Right lobe of liver (tissue), 6 donors: ENCODE measurements at regions not wholly inside any gene's neighbourhood (a gene's known extent, or its start where the extent isn't known, plus 50 kb on each side); places are given as distances from the start of the nearest gene placed in this dataset.

Source experiments
- ATAC-seq, 4 donors: fragments of 200-7000 bp; cut with Tn5 transposase; one replicate each; pipeline ENCODE4 v1.9.1; 2020; ENCODE audit warnings: mild to moderate bottlenecking in 4 of 4, moderate library complexity in 4 of 4
- DNase-seq, 3 donors: peaks; one replicate each; pipeline ENCODE4 v3.0.0-alpha.2; 2020
- H3K27ac ChIP-seq, 3 donors: fragments of 200-600 bp; one replicate each; pipeline ENCODE4 v1.8.0; 2022
- H3K27me3 ChIP-seq, 2 donors: fragments of 200-600 bp; one replicate each; pipeline ENCODE4 v1.8.0; 2022
- H3K36me3 ChIP-seq, 4 donors: fragments of 200-600 bp; sonication (generic) in 1 of 4; one replicate each; pipeline versions ENCODE4 v1.5.1 to v1.8.0; 2017 to 2022; ENCODE audit warnings: control low read depth in 1 of 4
- H3K4me1 ChIP-seq, 4 donors: fragments of 200-600 bp; sonication (generic) in 1 of 4; one replicate each; pipeline versions ENCODE4 v1.5.1 to v1.8.0; 2017 to 2022; ENCODE audit warnings: control low read depth in 1 of 4
- H3K4me3 ChIP-seq, 3 donors: fragments of 200-600 bp; one replicate each; pipeline ENCODE4 v1.8.0; 2022
- H3K9me3 ChIP-seq, 4 donors: fragments of 200-600 bp; sonication (generic) in 1 of 4; one replicate each; pipeline versions ENCODE4 v1.5.1 to v1.8.0; 2017 to 2022; ENCODE audit warnings: control low read depth in 1 of 4
- CTCF ChIP-seq, 4 donors: fragments of 200-600 bp in 3 of 4; fragments of 450-650 bp in 1 of 4; IDR thresholded peaks; one replicate each; pipeline versions ENCODE4 v1.5.1 to v1.8.0; 2016 to 2022; ENCODE audit warnings: antibody characterized with exemption in 4 of 4, mild to moderate bottlenecking in 2 of 4
- POLR2A ChIP-seq: fragments of 450-650 bp; IDR thresholded peaks from one replicate; pipeline ENCODE4 v1.6.1; 2017; ENCODE audit warnings: antibody characterized with exemption, mild to moderate bottlenecking
- WGBS: methylation state at CpG from one replicate; pipeline ENCODE4 v1.1.6; 2018; ENCODE audit warnings: low coverage, low lambda C conversion rate; ENCODE audit not compliant: insufficient coverage; ENCODE audit errors: missing lambda C conversion rate; 5-methylcytosine and 5-hydroxymethylcytosine counted together
- intact Hi-C, 2 donors: fragments of 100-400 bp; cut with DNase I; formaldehyde crosslinking; loops; one replicate each; pipeline versions ENCODE4 v1.11.2 to v1.14.1; 2022
- donor health status: DM: no; HTN: yes; CAD: no.
- donor health status: DM: no; HTN: no; CAD: no.
- donor health status: DM: no; HTN: no; CAD: no.
- donor health status: DM: no; HTN: yes; CAD: no.
- donor health status: DM: no; HTN: yes; CAD: no.

- no peaks in the 10 kb centered on the region for H3K4me1 ChIP-seq
- no peak overlapping the region for H3K27ac ChIP-seq
- DNase-seq = no peak
- no peaks in the 10 kb centered on the region for H3K27me3 ChIP-seq
- TF ChIP-seq CTCF (IDR thresholded peaks at IDR 0.05) = no peak
- no peak for TF ChIP-seq POLR2A
- H3K4me3 ChIP-seq = no peak overlapping the region
- no peak for ATAC-seq
- intact Hi-C loops = no loop called here
- no peaks in the 10 kb centered on the region for H3K9me3 ChIP-seq
- H3K36me3 ChIP-seq = no peaks in the 10 kb centered on the region
- 46% methylated on average over 3 of the region's 3 CpGs for WGBS
These were observed 184.7 kb upstream of the KITLG start for GRCh38 chr12:88764781-88765480.

- Histone ChIP-seq H3K27me3 (no peaks in the 10 kb centered on the region), H3K27ac (no peak overlapping the region), H3K9me3 (no peaks in the 10 kb centered on the region), H3K36me3 (no peaks in the 10 kb centered on the region), H3K4me1 (no peaks in the 10 kb centered on the region), H3K4me3 (no peak overlapping the region)
- 70% methylated on average over 1 of the region's 1 CpG for WGBS
- ATAC-seq (no peak), DNase-seq (no peak)
- intact Hi-C loops = no loop called here
- no peak for TF ChIP-seq POLR2A
- TF ChIP-seq CTCF (IDR thresholded peaks at IDR 0.05) = no peak
These were observed 183.3 kb upstream of the KITLG start for GRCh38 chr12:88763536-88764100.

- H3K36me3 ChIP-seq = no peaks in the 10 kb centered on the region
- DNase-seq (no peak), ATAC-seq (no peak)
- H3K4me3 ChIP-seq = no peak overlapping the region
- WGBS = 92% methylated on average over 4 of the region's 4 CpGs
- intact Hi-C loops = no loop called here
- H3K9me3 ChIP-seq = no peaks in the 10 kb centered on the region
- TF ChIP-seq POLR2A (no peak), CTCF (IDR thresholded peaks at IDR 0.05) (no peak)
- H3K27ac ChIP-seq = no peak overlapping the region
- no peaks in the 10 kb centered on the region for H3K27me3 ChIP-seq
- H3K4me1 ChIP-seq = no peaks in the 10 kb centered on the region
These were observed 177.9 kb upstream of the KITLG start for GRCh38 chr12:88758176-88758575.

GRCh38 chr12:88756917-88757316 lies 176.6 kb upstream of the KITLG start:
- no peak for ATAC-seq
- DNase-seq = no peak
- 81% methylated on average over 4 of the region's 4 CpGs for WGBS
- Histone ChIP-seq H3K4me1 (peaks cover 0 to 6% (median 0%) of the 10 kb centered on the region in 4 donors), H3K4me3 (no peak overlapping the region), H3K27ac (no peak overlapping the region), H3K27me3 (no peaks in the 10 kb centered on the region), H3K36me3 (no peaks in the 10 kb centered on the region), H3K9me3 (no peaks in the 10 kb centered on the region)
- TF ChIP-seq CTCF (IDR thresholded peaks at IDR 0.05) = no peak
- TF ChIP-seq POLR2A = no peak
- intact Hi-C loops = no loop called here
